Esophagus squamous epithelium (tissue), 5 donors: ENCODE measurements at regions not wholly inside any gene's neighbourhood (a gene's known extent, or its start where the extent isn't known, plus 50 kb on each side); places are given as distances from the start of the nearest gene placed in this dataset.

Experiments
- DNase-seq: peaks from one replicate; lab custom pipeline; 2025; lab: John Stamatoyannopoulos, UW
- H3K27ac ChIP-seq, 4 donors: fragments of 200-600 bp; sonication (generic); one replicate each; pipeline ENCODE4 v1.5.1; 2016 to 2019; ENCODE audit warnings: mild to moderate bottlenecking in 1 of 4
- H3K27me3 ChIP-seq, 4 donors: fragments of 200-600 bp; sonication (generic); 1 replicate in 3 of 4; 2 replicates in 1 of 4; pipeline versions ENCODE4 v1.5.1 to v1.6.0; 2017 to 2021; ENCODE audit warnings: antibody characterized with exemption in 1 of 4
- H3K36me3 ChIP-seq, 3 donors: fragments of 200-600 bp; sonication (generic); one replicate each; pipeline ENCODE4 v1.5.1; 2016 to 2019
- H3K4me1 ChIP-seq, 3 donors: fragments of 200-600 bp; sonication (generic); one replicate each; pipeline ENCODE4 v1.5.1; 2017 to 2019
- H3K4me3 ChIP-seq, 4 donors: fragments of 200-600 bp; sonication (generic); 1 replicate in 3 of 4; 2 replicates in 1 of 4; pipeline ENCODE4 v1.5.1; 2016 to 2019; ENCODE audit warnings: mild to moderate bottlenecking in 2 of 4, moderate library complexity in 1 of 4
- H3K9me3 ChIP-seq, 3 donors: fragments of 200-600 bp; sonication (generic); one replicate each; pipeline ENCODE4 v1.5.1; 2016 to 2019
- POLR2A ChIP-seq, 4 donors: fragments of 450-650 bp; IDR thresholded peaks; one replicate each; pipeline ENCODE4 v1.6.1; 2017; ENCODE audit warnings: antibody characterized with exemption in 4 of 4, mild to moderate bottlenecking in 4 of 4, moderate library complexity in 3 of 4
- WGBS, 2 donors: methylation state at CpG; one replicate each; pipeline ENCODE4 v1.1.5; 2018; 5-methylcytosine and 5-hydroxymethylcytosine counted together
- intact Hi-C: fragments of 100-400 bp; cut with DNase I; formaldehyde crosslinking; loops from one replicate; pipeline ENCODE4 v1.15.0; 2022
- TF ChIP-seq, protein P1 (sequence below), 6 experiments: fragments of 450-650 bp in 4 of 6; fragments of 200-600 bp in 2 of 6; sonication (generic) in 2 of 6; IDR thresholded peaks; one replicate each; pipeline ENCODE4 v1.5.1; 2016 to 2019; ENCODE audit warnings: antibody characterized with exemption in 6 of 6, mild to moderate bottlenecking in 4 of 6, moderate library complexity in 4 of 6
- donor health status: DM: yes; HTN: yes; CAD: no.

DNA sequence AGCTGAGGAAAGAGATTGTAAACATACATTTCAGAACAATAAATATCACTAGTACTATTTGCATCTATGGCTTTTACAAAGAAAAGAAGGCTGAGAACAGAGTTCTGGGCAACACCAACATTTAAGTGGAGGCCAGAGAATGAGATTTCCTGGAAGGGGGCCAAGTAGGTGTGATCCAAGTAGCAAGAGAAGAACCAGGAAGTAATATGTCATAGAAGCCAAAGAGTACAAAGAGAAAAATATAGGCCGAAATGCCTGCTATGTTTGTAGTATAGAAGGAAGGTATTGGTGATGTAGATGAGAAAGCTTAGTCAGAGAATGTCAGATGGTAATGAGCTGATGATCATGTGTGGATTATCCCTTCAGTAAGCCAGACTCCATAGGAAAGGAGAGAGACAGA, 94.5 kb downstream of the PERP start:
- TF ChIP-seq, protein P1, sequence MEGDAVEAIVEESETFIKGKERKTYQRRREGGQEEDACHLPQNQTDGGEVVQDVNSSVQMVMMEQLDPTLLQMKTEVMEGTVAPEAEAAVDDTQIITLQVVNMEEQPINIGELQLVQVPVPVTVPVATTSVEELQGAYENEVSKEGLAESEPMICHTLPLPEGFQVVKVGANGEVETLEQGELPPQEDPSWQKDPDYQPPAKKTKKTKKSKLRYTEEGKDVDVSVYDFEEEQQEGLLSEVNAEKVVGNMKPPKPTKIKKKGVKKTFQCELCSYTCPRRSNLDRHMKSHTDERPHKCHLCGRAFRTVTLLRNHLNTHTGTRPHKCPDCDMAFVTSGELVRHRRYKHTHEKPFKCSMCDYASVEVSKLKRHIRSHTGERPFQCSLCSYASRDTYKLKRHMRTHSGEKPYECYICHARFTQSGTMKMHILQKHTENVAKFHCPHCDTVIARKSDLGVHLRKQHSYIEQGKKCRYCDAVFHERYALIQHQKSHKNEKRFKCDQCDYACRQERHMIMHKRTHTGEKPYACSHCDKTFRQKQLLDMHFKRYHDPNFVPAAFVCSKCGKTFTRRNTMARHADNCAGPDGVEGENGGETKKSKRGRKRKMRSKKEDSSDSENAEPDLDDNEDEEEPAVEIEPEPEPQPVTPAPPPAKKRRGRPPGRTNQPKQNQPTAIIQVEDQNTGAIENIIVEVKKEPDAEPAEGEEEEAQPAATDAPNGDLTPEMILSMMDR (IDR thresholded peaks at IDR 0.05) = no peak
- no peaks in the 10 kb centered on the region for H3K36me3 ChIP-seq
- H3K9me3 ChIP-seq = no peaks in the 10 kb centered on the region
- no peak overlapping the region for H3K4me3 ChIP-seq
- intact Hi-C loops = no loop called here
- no peaks in the 10 kb centered on the region for H3K27me3 ChIP-seq
- WGBS, 2 donors = 37 to 58% methylated on average over 1 of the region's 1 CpG
- H3K4me1 ChIP-seq = peaks cover 4 to 56% (median 8%) of the 10 kb centered on the region in 3 donors
- peak overlapping the region; percentile 50 to 93 (median 88) for H3K27ac ChIP-seq
- DNase-seq = no peak

DNA sequence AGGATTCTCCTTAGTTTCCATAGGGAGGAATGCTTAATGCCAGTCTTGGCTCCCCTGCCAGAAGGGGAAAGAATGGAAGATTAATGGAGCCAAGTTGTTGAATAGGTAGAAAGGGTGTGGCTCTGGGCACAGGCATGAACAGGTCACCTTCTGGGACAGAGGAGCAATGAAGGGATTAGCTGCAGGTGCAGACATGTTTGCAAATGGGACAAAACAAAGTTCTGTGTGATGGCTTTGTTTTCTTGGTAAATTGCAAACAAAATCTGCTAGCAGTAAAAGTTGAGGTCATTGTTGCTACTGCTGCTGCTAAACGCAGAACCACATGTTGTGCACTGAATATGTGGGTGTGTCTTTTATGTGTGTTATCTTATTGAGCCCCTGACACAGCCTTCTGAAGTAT, 93.3 kb downstream of the PERP start:
- intact Hi-C loops = no loop called here
- WGBS, 2 donors = 31 to 38% methylated on average over 1 of the region's 1 CpG
- Histone ChIP-seq H3K4me1 (peaks cover 4 to 45% (median 7%) of the 10 kb centered on the region in 3 donors), H3K4me3 (no peak overlapping the region), H3K36me3 (no peaks in the 10 kb centered on the region), H3K27me3 (no peaks in the 10 kb centered on the region), H3K9me3 (no peaks in the 10 kb centered on the region), H3K27ac (peak overlapping the region; percentile 72 to 93 (median 88))
- no peak for DNase-seq
- TF ChIP-seq POLR2A (IDR thresholded peaks at IDR 0.05) = no peak
- TF ChIP-seq, protein P1 (IDR thresholded peaks at IDR 0.05) = no peak

DNA sequence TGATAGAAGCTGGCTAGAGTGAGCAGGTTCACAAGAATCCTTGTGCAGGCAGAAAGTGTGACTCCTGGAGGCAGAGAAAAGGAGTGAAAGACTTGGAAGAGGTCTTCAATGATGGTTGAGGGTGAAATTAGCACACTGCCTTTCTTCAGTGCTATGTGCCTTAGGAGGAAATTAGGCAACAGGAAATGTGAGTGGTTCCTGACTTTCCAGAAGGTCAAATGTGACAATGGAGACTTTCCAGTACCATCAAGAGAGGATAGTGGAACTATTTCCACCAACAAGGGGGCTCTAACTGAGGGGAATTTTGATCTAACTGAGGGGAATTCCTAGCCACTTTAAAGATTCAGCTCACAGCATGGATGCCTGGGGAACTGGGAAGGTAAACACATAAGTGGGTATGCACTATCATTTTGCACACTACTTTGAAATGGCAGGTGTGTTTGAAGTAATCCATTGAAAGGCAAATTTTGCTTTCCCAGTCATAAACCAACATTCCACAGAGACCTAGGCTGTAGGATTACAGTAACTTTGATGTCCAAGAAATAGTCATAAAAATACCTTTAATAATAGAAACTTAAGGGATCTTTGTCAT, 90.0 kb downstream of the PERP start:
- no peaks in the 10 kb centered on the region for H3K27me3 ChIP-seq
- H3K9me3 ChIP-seq = no peaks in the 10 kb centered on the region
- H3K27ac ChIP-seq = peak overlapping the region in 1 of 4 donors; percentile 93
- TF ChIP-seq, protein P1 (IDR thresholded peaks at IDR 0.05) = no peak
- no peak for TF ChIP-seq POLR2A (IDR thresholded peaks at IDR 0.05)
- H3K36me3 ChIP-seq = no peaks in the 10 kb centered on the region
- intact Hi-C loops = no loop called here
- peaks cover 4 to 42% (median 7%) of the 10 kb centered on the region in 3 donors for H3K4me1 ChIP-seq
- no peak overlapping the region for H3K4me3 ChIP-seq
- DNase-seq = no peak

DNA sequence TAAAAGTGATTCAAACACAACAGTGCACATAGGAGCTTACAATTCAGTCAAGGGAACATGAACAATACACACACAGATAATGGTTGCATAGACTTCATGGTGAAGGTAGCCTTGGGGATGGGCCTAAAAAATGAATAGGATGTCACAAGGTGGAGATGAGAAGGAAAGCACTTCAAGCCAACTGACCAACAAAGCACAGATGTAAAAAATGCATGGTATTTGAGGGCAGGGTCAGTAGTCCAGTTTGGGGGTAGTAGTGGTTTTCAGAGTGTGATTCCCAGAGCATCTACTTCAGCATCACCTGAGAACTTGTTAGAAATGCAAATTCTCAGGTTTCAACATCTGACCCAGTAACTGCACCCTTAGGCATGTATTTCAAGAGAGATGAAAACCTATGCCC, 88.9 kb downstream of the PERP start:
- intact Hi-C loops = no loop called here
- Histone ChIP-seq H3K4me3 (no peak overlapping the region), H3K27ac (no peak overlapping the region), H3K9me3 (no peaks in the 10 kb centered on the region), H3K36me3 (no peaks in the 10 kb centered on the region), H3K27me3 (no peaks in the 10 kb centered on the region), H3K4me1 (peaks cover 4 to 31% (median 7%) of the 10 kb centered on the region in 3 donors)
- no peak for DNase-seq
- TF ChIP-seq, protein P1 (IDR thresholded peaks at IDR 0.05) = no peak
- no peak for TF ChIP-seq POLR2A (IDR thresholded peaks at IDR 0.05)

DNA sequence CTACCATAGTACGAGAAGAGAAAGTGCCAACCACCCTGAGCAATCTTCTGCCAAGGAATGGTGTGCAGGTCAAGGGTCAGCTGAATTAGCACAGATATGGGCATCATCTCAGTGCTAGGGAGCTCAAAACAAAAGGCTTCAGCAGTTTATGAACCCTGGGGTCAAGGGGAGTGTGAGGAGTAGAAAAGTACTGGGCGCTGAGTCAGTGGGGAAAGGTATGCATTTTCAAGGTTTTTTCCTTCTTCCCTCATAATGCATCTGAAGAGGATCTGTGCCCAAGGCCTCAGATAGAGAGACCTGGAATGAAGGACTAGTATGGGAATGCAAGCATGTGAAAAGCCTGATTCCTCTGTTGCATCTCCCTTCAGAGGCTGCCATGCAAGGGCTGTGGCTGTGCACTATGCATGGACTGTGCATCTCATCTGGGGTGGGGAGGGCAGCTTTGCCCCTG, 81.7 kb downstream of the PERP start:
- no peak overlapping the region for H3K4me3 ChIP-seq
- no peaks in the 10 kb centered on the region for H3K36me3 ChIP-seq
- TF ChIP-seq POLR2A (IDR thresholded peaks at IDR 0.05) = no peak
- TF ChIP-seq, protein P1 (IDR thresholded peaks at IDR 0.05) = no peak
- H3K4me1 ChIP-seq = peaks cover 4 to 32% (median 12%) of the 10 kb centered on the region in 3 donors
- intact Hi-C loops = no loop called here
- H3K9me3 ChIP-seq = no peaks in the 10 kb centered on the region
- WGBS, 2 donors = 87 to 90% methylated on average over 2 of the region's 2 CpGs
- H3K27me3 ChIP-seq = no peaks in the 10 kb centered on the region
- DNase-seq = no peak
- no peak overlapping the region for H3K27ac ChIP-seq
